GM18520 (cell line): ENCODE measurements at regions not wholly inside any gene's neighbourhood (a gene's known extent, or its start where the extent isn't known, plus 50 kb on each side); places are given as distances from the start of the nearest gene placed in this dataset.
A peak's percentile ranks its signal among the peaks of the same experiment; 100 is the strongest.
"Not testable (repeated sequence)": the region's sequence is repeated elsewhere in the genome, so short reads cannot be mapped to it uniquely, and the experiment has no call there.

Source experiments
- ATAC-seq: cut with Tn5 transposase; IDR thresholded peaks from one replicate; pipeline ENCODE4 v1.9.1; 2021; ENCODE audit not compliant: unreplicated experiment

DNA sequence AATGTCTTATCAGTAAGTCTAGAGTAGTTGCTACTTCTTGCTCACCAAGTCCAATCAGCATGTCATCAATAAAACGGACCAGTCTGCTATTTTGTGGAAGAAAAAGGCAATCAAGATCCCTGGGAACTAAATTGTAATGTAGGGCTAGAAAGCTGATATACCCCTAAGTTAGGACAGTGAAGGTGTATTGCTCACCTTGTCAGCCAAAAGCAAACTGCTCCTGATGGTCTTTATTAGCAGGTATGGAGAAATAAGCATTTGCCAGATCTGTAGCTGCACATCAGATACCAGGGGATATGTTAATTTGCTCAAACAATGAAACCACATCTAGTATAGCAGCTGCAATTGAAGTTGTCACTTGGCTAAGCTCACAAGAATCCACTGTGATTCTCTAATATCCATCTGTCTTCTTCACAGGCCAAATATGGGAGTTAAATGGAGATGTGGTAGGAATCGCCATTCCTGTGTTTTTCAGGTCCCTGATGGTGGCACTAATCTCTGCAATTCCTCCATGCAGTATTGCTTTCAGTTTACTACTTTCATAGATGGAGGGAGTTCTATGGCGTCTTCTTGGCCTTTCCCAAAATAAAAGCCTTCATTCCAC is 75.0 kb downstream of the TMEM237 start:
- ATAC-seq, result no peak

DNA sequence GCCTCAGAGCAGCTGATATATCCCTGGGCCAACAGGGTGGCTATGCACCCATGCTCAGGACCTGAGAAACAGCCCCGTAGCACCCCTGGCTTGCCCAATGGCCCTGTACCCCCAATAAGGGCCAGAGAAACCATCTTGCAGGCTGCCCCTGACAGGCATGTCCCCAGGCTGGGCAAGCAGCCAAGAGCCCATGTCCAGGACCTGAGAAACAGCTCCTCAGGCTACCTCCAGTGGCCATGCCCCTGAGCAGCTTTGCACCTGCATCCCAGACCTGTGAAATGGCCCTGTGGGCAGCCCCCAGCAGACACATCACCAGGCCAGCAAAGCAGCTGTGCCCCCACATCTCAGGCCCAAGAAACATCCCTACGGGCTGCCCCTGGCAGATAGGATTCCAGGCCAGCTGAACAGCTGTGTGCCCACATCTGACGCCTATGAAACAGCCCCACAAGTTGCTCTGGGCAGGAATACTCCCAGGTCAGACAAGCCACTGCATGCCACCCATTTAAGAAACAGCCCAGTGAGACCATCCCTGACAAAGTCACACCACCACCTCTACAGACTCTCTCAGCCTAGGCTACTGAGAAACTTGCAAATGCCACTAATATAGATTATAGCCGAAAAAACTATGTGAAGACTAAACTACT is 84.1 kb downstream of the TMEM237 start:
- ATAC-seq, result no peak

DNA sequence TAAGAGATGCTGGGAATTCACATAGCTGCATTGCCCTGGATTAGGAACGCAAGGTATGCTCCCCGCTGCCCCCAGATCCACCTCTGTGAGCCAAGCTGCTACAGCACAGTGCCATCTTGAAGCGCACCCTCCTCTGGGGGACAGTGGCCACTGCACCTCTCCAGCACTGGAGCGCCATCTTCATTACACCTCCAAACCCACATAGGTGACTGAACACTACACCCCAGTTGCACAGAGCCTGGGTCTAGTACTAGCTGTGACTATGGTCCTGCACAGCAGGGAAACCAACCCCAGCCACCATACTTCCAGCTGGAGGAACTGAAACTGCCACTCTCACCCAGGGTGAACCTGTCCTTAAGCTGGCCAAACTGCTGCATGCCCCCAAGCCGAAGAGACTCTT is 84.6 kb downstream of the TMEM237 start:
- no peak for ATAC-seq

DNA sequence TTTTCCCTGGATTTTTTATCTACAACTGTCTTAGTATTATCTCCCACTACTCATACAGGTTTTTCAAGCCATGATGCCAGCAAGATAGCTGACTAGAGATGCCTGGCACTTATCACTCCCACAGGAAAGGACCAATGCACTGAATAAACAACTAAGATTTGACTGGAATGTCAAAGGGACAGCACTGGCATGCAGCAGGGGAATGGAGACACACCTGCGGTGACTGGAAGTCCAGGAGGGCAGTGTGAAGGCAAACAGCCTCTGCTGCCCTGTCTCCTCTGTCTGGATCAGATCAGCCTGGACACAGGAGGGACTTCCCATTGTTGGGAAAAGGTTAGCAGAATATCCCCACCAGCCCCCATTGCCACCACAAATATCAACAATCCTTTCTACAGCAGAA is 85.1 kb downstream of the TMEM237 start:
- ATAC-seq, result no peak

DNA sequence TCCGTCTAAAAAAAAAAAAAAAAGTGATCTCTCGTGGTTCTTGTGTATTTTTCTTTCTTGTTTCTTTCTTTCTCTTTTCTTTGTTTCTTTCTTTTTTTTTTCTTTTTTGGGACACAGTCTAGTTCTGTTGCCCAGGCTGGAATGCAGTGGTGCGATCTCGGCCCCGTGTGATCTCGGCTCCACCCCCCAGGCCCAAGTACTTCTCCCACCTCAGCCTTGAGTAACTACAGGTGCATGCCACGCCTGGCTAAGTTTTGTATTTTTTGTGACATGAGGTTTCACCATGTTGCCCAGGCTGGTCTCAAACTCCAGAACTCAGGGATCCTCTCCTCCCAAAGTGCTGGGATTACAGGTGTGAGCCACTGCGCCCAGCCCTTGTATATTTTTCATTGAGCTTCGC is 91.4 kb downstream of the TMEM237 start:
- no peak for ATAC-seq

DNA sequence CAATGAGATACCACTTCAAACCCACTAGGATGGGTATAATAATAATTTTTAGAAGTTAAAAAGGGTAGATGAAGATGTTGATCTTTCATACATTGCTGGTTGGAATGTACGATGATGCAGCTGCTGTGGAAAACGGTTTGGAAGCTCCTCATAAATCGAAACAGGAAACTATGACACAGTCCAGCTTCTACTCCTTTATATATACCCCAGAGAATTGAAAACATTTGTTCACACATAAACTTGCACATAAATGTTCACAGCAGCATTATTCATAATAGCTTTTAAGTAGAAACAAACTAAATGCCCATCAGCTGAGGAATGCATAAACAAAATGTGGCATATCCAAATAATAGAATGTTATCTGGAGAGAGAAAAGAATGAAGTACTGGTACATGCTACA is 95.0 kb downstream of the STRADB start:
- ATAC-seq, result no peak

DNA sequence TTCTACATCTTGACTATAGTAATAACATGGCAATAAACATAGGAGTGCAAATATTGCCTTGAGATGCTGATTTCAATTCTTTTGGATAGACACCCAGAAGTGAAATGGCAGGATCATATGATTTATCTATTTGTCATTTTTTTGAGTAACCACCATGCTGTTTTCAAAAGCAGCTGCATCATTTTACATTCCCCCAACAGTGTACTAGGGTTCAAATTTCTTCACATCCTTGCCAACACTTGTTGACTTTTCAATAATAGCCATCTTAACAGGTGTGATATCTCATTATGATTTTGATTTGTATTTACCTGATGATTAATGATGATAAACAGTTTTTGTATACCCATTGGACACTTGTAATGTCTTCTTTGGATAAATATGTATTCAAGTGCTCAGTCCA is 90.8 kb downstream of the STRADB start:
- no peak for ATAC-seq

DNA sequence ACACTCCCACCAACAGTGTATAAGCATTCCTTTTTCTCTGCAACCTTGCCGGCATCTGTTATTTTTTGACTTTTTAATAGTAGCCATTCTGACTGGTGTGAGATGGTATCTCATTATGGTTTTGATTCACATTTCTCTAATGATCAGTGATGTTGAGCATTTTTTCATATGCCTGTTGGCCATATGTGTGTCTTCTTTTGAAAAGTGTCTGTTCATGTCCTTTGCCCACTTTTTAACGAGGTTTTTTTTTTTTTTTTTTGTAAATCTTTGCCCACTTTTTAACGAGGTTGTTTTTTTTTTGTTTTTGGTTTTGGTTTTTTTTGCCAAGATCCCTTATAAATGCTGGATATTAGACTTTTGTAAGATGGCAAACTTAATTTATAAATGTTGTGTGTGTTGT is 87.7 kb downstream of the STRADB start:
- ATAC-seq, result not testable (repeated sequence)

DNA sequence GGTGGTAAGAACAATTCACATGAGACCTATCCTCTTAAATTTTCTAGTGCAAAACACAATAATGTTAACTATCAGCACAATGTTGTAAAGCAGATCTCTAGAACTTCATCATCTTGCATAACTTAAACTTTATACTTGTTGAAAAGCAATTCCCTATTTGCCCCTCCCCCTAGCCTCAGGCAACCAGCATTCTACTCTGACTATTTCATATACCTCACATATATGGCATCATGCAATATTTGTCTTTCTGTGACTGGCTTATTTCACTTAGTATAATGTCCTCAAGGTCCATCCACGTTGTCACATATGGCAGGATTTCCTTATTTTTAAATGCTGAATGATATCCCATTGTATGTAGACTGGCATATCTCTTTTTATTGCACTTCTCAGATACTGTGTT is 86.5 kb downstream of the STRADB start:
- no peak for ATAC-seq

DNA sequence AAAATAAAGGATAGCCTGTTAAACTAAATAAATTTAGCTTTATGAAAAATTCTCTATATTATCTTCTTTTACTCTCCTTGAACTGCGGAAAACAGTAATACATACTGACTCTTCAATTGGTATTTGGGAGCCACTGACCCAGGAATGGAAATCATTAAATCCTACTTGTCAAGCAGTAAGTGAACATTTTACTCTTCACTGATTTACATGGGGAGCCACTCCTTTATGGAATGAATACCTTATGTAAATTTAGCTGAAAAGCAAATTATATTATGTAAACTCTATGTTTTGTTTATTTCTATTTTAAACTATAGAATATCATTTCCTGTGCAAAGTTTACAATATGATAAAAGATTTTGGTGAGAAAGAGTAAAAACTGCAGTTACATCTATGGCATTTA is 85.2 kb downstream of the STRADB start:
- ATAC-seq, result no peak

DNA sequence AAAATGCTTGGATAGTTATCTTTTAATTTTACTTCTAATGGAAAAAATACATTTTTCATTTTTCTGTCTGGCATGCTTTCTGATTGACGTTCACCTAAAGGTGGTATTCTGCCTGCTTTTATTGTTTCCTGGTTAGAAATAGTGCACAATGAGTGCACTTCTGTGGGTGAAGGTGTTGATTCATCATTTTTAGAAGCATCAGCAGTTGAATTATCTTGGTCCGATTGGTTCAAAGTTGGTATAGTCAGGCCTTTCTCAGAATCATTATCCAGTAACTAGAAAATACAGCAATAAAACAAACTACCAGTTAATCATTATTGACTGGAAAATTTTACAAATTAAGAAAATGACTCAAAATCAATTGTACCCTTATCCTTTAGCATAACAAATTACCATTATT is 84.5 kb downstream of the STRADB start:
- no peak for ATAC-seq

DNA sequence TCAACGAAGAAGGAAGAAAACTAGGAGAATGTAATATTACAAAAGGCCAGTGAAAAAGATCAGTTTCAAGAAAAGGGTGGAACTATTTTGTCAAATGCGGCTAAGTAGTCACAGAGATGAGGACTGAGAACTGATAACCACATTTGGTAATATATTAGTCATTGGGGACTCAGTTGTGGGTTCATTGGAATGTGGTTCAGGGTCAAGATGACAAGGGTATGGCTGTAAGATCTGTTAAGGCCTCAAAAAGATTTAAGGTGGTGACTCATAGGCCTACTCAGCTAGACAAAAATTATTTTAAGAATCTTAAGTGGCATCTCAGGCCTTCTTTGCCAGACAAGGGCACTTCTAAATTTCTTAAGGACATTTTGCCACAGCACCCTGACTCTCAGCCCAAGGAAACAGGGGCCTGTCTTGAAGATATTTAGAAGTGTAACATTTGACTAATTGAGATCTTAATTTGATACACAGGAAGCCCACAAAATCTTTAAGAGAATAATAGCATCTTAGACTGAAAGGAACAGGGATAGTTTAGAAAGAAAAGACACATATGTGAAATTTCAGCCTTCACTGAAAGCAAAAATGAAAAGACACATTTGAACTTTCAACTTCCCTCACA is 81.3 kb downstream of the STRADB start:
- peak; percentile 97 for ATAC-seq
